ENCODE measurements at regions not wholly inside any gene's neighbourhood (a gene's known extent, or its start where the extent isn't known, plus 50 kb on each side); places are given as distances from the start of the nearest gene placed in this dataset.

DNA sequence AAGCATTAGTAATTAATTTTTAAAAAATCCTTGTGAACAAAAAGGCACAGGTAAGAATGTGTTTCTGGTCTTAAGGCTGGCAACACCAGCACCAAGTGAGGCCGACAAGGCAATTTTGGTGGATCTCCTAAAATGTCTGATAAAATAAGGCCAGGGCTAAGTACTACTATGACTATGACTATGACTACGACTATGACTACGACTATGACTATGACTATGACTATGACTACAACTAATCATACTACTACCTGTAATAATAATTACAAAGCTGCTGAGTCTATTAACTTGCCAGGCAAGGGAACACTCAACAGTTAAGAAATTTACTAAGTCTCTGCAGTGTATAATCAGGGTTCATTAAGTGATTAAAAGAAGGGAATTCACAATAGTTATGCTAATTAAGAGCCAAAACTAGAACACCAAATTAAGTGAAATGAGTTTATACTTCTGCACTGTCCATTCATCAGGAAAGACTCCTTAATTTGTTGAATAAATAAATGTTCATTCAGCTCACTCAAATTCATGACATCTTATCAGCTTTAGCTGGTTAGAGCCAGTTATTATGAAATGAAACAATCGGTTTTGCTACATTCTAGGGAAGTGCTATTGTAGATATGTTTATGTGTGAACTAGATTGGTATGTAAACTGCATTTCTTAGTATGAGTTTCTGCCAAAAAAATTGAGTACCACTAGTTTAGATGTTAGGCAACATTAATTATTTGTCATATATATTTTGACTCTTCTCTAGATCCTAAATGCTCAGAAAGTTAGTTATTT lies 1626.2 kb upstream of the PCDH20 start:
- H3K9me3 Mint-ChIP-seq: no peaks in the 10 kb centered on the region
- TF ChIP-seq, protein P1, sequence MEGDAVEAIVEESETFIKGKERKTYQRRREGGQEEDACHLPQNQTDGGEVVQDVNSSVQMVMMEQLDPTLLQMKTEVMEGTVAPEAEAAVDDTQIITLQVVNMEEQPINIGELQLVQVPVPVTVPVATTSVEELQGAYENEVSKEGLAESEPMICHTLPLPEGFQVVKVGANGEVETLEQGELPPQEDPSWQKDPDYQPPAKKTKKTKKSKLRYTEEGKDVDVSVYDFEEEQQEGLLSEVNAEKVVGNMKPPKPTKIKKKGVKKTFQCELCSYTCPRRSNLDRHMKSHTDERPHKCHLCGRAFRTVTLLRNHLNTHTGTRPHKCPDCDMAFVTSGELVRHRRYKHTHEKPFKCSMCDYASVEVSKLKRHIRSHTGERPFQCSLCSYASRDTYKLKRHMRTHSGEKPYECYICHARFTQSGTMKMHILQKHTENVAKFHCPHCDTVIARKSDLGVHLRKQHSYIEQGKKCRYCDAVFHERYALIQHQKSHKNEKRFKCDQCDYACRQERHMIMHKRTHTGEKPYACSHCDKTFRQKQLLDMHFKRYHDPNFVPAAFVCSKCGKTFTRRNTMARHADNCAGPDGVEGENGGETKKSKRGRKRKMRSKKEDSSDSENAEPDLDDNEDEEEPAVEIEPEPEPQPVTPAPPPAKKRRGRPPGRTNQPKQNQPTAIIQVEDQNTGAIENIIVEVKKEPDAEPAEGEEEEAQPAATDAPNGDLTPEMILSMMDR (IDR thresholded peaks at IDR 0.05): no peak
- no peaks in the 10 kb centered on the region for H3K27me3 Mint-ChIP-seq (ENCODE audit: low read depth, poor library complexity)
- H3K4me1 Mint-ChIP-seq: no peaks in the 10 kb centered on the region
- no peak for DNase-seq
- H3K27ac Mint-ChIP-seq: no peak overlapping the region
- H3K4me3 Mint-ChIP-seq: no peak overlapping the region
- no peaks in the 10 kb centered on the region for H3K36me3 Mint-ChIP-seq (ENCODE audit: low read depth)

GRCh38 chr13:63026285-63026797 lies 1610.7 kb upstream of the PCDH20 start:
- TF ChIP-seq, protein P1 (IDR thresholded peaks at IDR 0.05): no peak
- Mint-ChIP-seq H3K4me3 (no peak overlapping the region), H3K27ac (no peak overlapping the region), H3K27me3 (ENCODE audit: low read depth, poor library complexity) (no peaks in the 10 kb centered on the region), H3K36me3 (ENCODE audit: low read depth) (no peaks in the 10 kb centered on the region), H3K4me1 (no peaks in the 10 kb centered on the region), H3K9me3 (no peaks in the 10 kb centered on the region)
- no peak for DNase-seq

DNA sequence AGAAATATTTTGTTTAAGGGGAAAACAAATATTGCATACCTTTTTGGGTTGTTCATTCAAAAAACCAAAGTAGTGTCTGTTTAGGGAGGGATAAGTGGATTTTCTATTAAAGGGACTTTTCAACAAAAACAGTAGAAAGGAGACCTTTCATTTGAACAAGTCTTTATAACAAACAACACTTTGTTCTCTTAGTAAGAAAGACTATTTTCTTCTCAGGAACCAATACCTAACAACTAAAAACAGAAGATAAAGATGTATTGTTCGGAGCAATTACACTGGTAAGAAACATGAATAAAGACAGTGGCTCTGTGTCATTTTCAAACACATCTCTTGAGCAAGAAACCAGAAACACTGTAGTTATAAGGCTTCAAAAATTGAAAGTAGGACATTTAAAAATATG lies 1610.1 kb upstream of the PCDH20 start:
- Mint-ChIP-seq H3K36me3 (ENCODE audit: low read depth) (no peaks in the 10 kb centered on the region), H3K4me1 (no peaks in the 10 kb centered on the region), H3K9me3 (no peaks in the 10 kb centered on the region), H3K27ac (no peak overlapping the region), H3K27me3 (ENCODE audit: low read depth, poor library complexity) (no peaks in the 10 kb centered on the region), H3K4me3 (no peak overlapping the region)
- TF ChIP-seq, protein P1 (IDR thresholded peaks at IDR 0.05): no peak
- DNase-seq: no peak

DNA sequence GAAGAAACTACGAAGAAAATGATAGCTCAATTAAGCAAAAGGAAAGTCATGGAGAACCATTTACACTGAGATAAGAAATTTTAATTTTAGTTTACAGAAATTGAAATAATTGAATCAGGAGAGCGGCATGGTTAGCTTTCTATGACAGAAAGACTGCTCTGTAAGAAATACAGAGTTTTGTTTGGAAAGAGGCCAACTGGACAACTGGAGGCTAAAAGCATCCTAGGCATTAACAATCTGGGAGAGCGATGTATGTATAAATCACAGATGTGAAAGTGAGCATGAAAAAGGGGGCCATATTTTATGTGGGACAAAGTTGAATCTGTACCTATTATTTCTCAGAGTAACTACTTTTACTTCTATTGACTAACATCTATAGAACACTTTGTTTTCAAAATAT lies 1608.8 kb upstream of the PCDH20 start:
- no peak overlapping the region for H3K27ac Mint-ChIP-seq
- TF ChIP-seq, protein P1 (IDR thresholded peaks at IDR 0.05): no peak
- no peaks in the 10 kb centered on the region for H3K4me1 Mint-ChIP-seq
- H3K9me3 Mint-ChIP-seq: no peaks in the 10 kb centered on the region
- no peak for DNase-seq
- H3K27me3 Mint-ChIP-seq (ENCODE audit: low read depth, poor library complexity): no peaks in the 10 kb centered on the region
- H3K36me3 Mint-ChIP-seq (ENCODE audit: low read depth): no peaks in the 10 kb centered on the region
- H3K4me3 Mint-ChIP-seq: no peak overlapping the region

DNA sequence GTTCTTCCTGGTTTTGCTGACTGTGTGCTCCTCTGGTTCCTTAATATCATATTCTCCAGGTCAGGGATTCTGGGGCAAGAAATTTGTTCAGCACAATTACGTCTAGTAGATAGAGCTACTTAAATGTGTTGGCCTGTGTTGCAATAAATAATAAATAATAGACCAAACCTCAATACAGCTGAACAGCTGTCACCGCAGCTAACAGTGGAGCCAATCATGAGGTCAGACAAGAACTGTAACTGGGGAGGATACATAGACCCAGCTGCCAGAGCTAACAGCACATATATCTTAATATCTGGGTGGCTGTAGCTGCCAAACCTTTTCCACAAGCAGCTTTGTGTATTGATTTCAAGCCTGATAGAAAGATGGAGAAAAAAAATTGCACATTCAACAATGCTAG lies 1596.3 kb upstream of the PCDH20 start:
- no peaks in the 10 kb centered on the region for H3K27me3 Mint-ChIP-seq (ENCODE audit: low read depth, poor library complexity)
- TF ChIP-seq, protein P1 (IDR thresholded peaks at IDR 0.05): no peak
- DNase-seq: no peak
- no peaks in the 10 kb centered on the region for H3K36me3 Mint-ChIP-seq (ENCODE audit: low read depth)
- no peaks in the 10 kb centered on the region for H3K4me1 Mint-ChIP-seq
- no peak overlapping the region for H3K4me3 Mint-ChIP-seq
- no peak overlapping the region for H3K27ac Mint-ChIP-seq
- H3K9me3 Mint-ChIP-seq: peaks cover 42% of the 10 kb centered on the region
